Lower leg skin (tissue), 3 donors: ENCODE measurements at regions not wholly inside any gene's neighbourhood (a gene's known extent, or its start where the extent isn't known, plus 50 kb on each side); places are given as distances from the start of the nearest gene placed in this dataset.

ENCODE experiments used
- POLR2A ChIP-seq, 2 donors: fragments of 450-650 bp; IDR thresholded peaks; one replicate each; pipeline ENCODE4 v1.6.1; 2016 to 2017; ENCODE audit warnings: antibody characterized with exemption in 2 of 2, mild to moderate bottlenecking in 1 of 2, moderate library complexity in 1 of 2
- TF ChIP-seq, protein P1 (sequence below), 3 donors: fragments of 450-650 bp; IDR thresholded peaks; one replicate each; pipeline ENCODE4 v1.5.1; 2016; ENCODE audit warnings: antibody characterized with exemption in 3 of 3, mild to moderate bottlenecking in 3 of 3, moderate library complexity in 2 of 3

DNA sequence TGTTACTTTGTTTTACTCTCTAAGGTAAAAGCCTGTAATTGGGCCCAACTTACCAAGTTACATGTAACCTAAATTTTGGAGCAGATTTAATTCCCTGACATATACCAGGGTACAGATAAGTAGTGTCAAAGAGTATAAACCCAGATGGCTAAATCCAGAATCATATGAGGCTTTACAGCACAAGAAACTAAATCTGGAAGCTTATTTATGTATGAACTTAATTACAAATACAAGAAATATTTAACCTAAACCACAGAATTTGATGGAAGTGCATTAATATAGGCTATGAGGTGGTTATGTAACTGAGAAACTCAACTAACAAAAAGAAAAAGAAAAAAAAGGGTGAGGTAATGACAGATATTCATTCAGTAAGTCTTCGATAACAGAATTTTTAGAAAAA is 930.2 kb upstream of the ALCAM start:
- TF ChIP-seq, protein P1, sequence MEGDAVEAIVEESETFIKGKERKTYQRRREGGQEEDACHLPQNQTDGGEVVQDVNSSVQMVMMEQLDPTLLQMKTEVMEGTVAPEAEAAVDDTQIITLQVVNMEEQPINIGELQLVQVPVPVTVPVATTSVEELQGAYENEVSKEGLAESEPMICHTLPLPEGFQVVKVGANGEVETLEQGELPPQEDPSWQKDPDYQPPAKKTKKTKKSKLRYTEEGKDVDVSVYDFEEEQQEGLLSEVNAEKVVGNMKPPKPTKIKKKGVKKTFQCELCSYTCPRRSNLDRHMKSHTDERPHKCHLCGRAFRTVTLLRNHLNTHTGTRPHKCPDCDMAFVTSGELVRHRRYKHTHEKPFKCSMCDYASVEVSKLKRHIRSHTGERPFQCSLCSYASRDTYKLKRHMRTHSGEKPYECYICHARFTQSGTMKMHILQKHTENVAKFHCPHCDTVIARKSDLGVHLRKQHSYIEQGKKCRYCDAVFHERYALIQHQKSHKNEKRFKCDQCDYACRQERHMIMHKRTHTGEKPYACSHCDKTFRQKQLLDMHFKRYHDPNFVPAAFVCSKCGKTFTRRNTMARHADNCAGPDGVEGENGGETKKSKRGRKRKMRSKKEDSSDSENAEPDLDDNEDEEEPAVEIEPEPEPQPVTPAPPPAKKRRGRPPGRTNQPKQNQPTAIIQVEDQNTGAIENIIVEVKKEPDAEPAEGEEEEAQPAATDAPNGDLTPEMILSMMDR (IDR thresholded peaks at IDR 0.05): no peak
- TF ChIP-seq POLR2A (IDR thresholded peaks at IDR 0.05): no peak
